HG03139 (cell line): ENCODE measurements at regions not wholly inside any gene's neighbourhood (a gene's known extent, or its start where the extent isn't known, plus 50 kb on each side); places are given as distances from the start of the nearest gene placed in this dataset.

ENCODE experiments used
- ATAC-seq: cut with Tn5 transposase; IDR thresholded peaks from one replicate; pipeline ENCODE4 v1.9.1; 2021; ENCODE audit not compliant: unreplicated experiment

GRCh38 chr13:106352850-106353249, 182.6 kb downstream of the EFNB2 start:
- ATAC-seq, result no peak

- ATAC-seq, result no peak
Observed at GRCh38 chr13:106351251-106351650, 184.2 kb downstream of the EFNB2 start.

GRCh38 chr13:106350208-106350607, 185.3 kb downstream of the EFNB2 start:
- ATAC-seq, result no peak

GRCh38 chr13:106349080-106349931, 186.2 kb downstream of the EFNB2 start:
- peak; percentile 46 for ATAC-seq

GRCh38 chr13:106348075-106348840, 187.2 kb downstream of the EFNB2 start:
- ATAC-seq, result no peak

GRCh38 chr13:106344342-106344741, 191.1 kb downstream of the EFNB2 start:
- ATAC-seq, result no peak

GRCh38 chr13:106343836-106344235, 191.6 kb downstream of the EFNB2 start:
- ATAC-seq, result no peak

GRCh38 chr13:106340249-106340648, 195.2 kb downstream of the EFNB2 start:
- ATAC-seq, result no peak

GRCh38 chr13:106337096-106337850, 198.2 kb downstream of the EFNB2 start:
- no peak for ATAC-seq

- ATAC-seq, result no peak
Observed at GRCh38 chr13:106336668-106337067, 198.8 kb downstream of the EFNB2 start.

- ATAC-seq, result no peak
Observed at GRCh38 chr13:106332621-106333020, 202.8 kb downstream of the EFNB2 start.

- ATAC-seq, result no peak
Observed at GRCh38 chr13:106331116-106331515, 204.3 kb downstream of the EFNB2 start.

- ATAC-seq, result no peak
Observed at GRCh38 chr13:106329941-106330340, 205.5 kb downstream of the EFNB2 start.

GRCh38 chr13:106326751-106327150, 208.7 kb downstream of the EFNB2 start:
- ATAC-seq, result no peak

- ATAC-seq, result no peak
Observed at GRCh38 chr13:106324444-106324843, 211.0 kb downstream of the EFNB2 start.

GRCh38 chr13:106322628-106323027, 212.8 kb downstream of the EFNB2 start:
- ATAC-seq, result no peak

GRCh38 chr13:106318941-106319411, 216.5 kb downstream of the EFNB2 start:
- ATAC-seq, result no peak

- no peak for ATAC-seq
Observed at GRCh38 chr13:106314417-106314816, 221.0 kb downstream of the EFNB2 start.

GRCh38 chr13:106311004-106311403, 224.5 kb downstream of the EFNB2 start:
- ATAC-seq, result no peak

- ATAC-seq, result no peak
Observed at GRCh38 chr13:106310291-106310865, 225.1 kb downstream of the EFNB2 start.

GRCh38 chr13:106306748-106307277, 228.6 kb downstream of the EFNB2 start:
- ATAC-seq, result no peak
